Spleen (tissue), 11 donors: ENCODE measurements at regions not wholly inside any gene's neighbourhood (a gene's known extent, or its start where the extent isn't known, plus 50 kb on each side); places are given as distances from the start of the nearest gene placed in this dataset.
"Not testable (repeated sequence)": the region's sequence is repeated elsewhere in the genome, so short reads cannot be mapped to it uniquely, and the experiment has no call there.

ENCODE experiments used
- DNase-seq: peaks from one replicate; pipeline ENCODE4 v3.0.0-alpha.2; 2020
- H3K27ac ChIP-seq, 8 donors: fragments of 200-600 bp; sonication (generic) in 7 of 8; 1 replicate in 4 of 8; 2 replicates in 4 of 8; pipeline versions ENCODE4 v1.5.0 to v1.8.0; 2016 to 2021; ENCODE audit warnings: inconsistent platforms in 4 of 8, mild to moderate bottlenecking in 4 of 8, moderate library complexity in 1 of 8
- H3K27me3 ChIP-seq, 7 donors: fragments of 200-600 bp; sonication (generic) in 6 of 7; replicated peaks in 1 of 7; 1 replicate in 4 of 7; 2 replicates in 3 of 7; pipeline versions ENCODE4 v1.5.0 to v1.8.0; 2016 to 2021; ENCODE audit warnings: inconsistent platforms in 3 of 7, mild to moderate bottlenecking in 1 of 7
- H3K36me3 ChIP-seq, 6 donors: fragments of 200-600 bp; sonication (generic) in 5 of 6; 1 replicate in 4 of 6; 2 replicates in 2 of 6; pipeline versions ENCODE4 v1.5.0 to v1.8.0; 2016 to 2021; ENCODE audit warnings: inconsistent platforms in 2 of 6
- H3K4me1 ChIP-seq, 6 donors: fragments of 200-600 bp; sonication (generic) in 5 of 6; 1 replicate in 3 of 6; 2 replicates in 3 of 6; pipeline versions ENCODE4 v1.5.0 to v1.8.0; 2016 to 2021; ENCODE audit warnings: inconsistent platforms in 3 of 6
- H3K4me3 ChIP-seq, 8 donors: fragments of 200-600 bp; sonication (generic) in 7 of 8; 1 replicate in 4 of 8; 2 replicates in 4 of 8; pipeline versions ENCODE4 v1.5.0 to v1.8.0; 2016 to 2021; ENCODE audit warnings: inconsistent platforms in 4 of 8, mild to moderate bottlenecking in 4 of 8, moderate library complexity in 2 of 8
- H3K9me3 ChIP-seq, 8 donors: fragments of 200-600 bp; sonication (generic) in 7 of 8; 1 replicate in 4 of 8; 2 replicates in 4 of 8; pipeline versions ENCODE4 v1.5.0 to v1.8.0; 2016 to 2021; ENCODE audit warnings: inconsistent platforms in 4 of 8
- CTCF ChIP-seq, 11 experiments: fragments of 200-600 bp in 7 of 11; fragments of 450-650 bp in 4 of 11; sonication (generic) in 4 of 11; IDR thresholded peaks in 8 of 11; conservative IDR thresholded peaks in 3 of 11; 1 replicate in 7 of 11; 2 replicates in 4 of 11; pipeline versions ENCODE4 v1.4.0 to v1.8.0; 2016 to 2021; ENCODE audit warnings: antibody characterized with exemption in 11 of 11, inconsistent platforms in 4 of 11, mild to moderate bottlenecking in 1 of 11
- POLR2A ChIP-seq, 3 donors: fragments of 450-650 bp; IDR thresholded peaks; one replicate each; pipeline ENCODE4 v1.5.1; 2017; ENCODE audit warnings: antibody characterized with exemption in 3 of 3, mild to moderate bottlenecking in 1 of 3
- POLR2AphosphoS5 ChIP-seq, 3 donors: sonication (generic); formaldehyde crosslinking; IDR thresholded peaks; one replicate each; pipeline ENCODE4 v1.5.1; 2017; ENCODE audit warnings: antibody characterized with exemption in 3 of 3
- WGBS, 5 donors: extraction: QIAGEN DNeasy Blood & Tissue Kit in 3 of 5; methylation state at CpG; one replicate each; pipeline versions ENCODE4 v1.1.5 to v1.1.7; 2013 to 2018; 5-methylcytosine and 5-hydroxymethylcytosine counted together
- intact Hi-C: fragments of 100-400 bp; cut with DNase I; formaldehyde crosslinking; loops from one replicate; pipeline ENCODE4 v1.15.0; 2023; ENCODE audit warnings: low total_unique reads
- donor health status: healthy with polysubstance abuse.
- donor health status: DM: no; HTN: no; CAD: no; lungs with moderate emphysema.
- donor health status: DM: no; HTN: no; CAD: no.
- donor health status: Bipolar disorder and iron deficiency.
- donor health status: healthy.
- donor health status: DM: no; HTN: no; CAD: no.
- donor health status: DM: yes; HTN: yes; CAD: no.

- Histone ChIP-seq H3K4me3 (no peak overlapping the region), H3K4me1 (no peaks in the 10 kb centered on the region), H3K36me3 (no peaks in the 10 kb centered on the region), H3K9me3 (no peaks in the 10 kb centered on the region), H3K27ac (no peak overlapping the region), H3K27me3 (no peaks in the 10 kb centered on the region)
- TF ChIP-seq POLR2A (IDR thresholded peaks at IDR 0.05) (no peak), CTCF (IDR thresholded peaks at IDR 0.05 in 8 of 11, conservative IDR thresholded peaks at IDR 0.05 in 3 of 11) (no peak), POLR2AphosphoS5 (IDR thresholded peaks at IDR 0.05) (no peak)
- 53 to 71% (median 67%) methylated on average over 2 of the region's 2 CpGs for WGBS, 5 donors
- no peak for DNase-seq
- intact Hi-C loops = no loop called here
Observed at GRCh38 chr2:58401936-58402335, 160.8 kb upstream of the FANCL start.

- H3K4me1 ChIP-seq = no peaks in the 10 kb centered on the region
- no peaks in the 10 kb centered on the region for H3K36me3 ChIP-seq
- TF ChIP-seq POLR2A (IDR thresholded peaks at IDR 0.05) (no peak), POLR2AphosphoS5 (IDR thresholded peaks at IDR 0.05) (no peak), CTCF (IDR thresholded peaks at IDR 0.05 in 8 of 11, conservative IDR thresholded peaks at IDR 0.05 in 3 of 11) (no peak)
- H3K27me3 ChIP-seq = no peaks in the 10 kb centered on the region
- H3K4me3 ChIP-seq = no peak overlapping the region
- H3K9me3 ChIP-seq = no peaks in the 10 kb centered on the region
- no peak overlapping the region for H3K27ac ChIP-seq
- intact Hi-C loops = no loop called here
- no peak for DNase-seq
Observed at GRCh38 chr2:58398406-58398805, 157.3 kb upstream of the FANCL start.

- DNase-seq = no peak
- 96 to 100% (median 97%) methylated on average over 1 of the region's 1 CpG for WGBS, 5 donors
- Histone ChIP-seq H3K4me1 (no peaks in the 10 kb centered on the region), H3K9me3 (no peaks in the 10 kb centered on the region), H3K27ac (no peak overlapping the region), H3K4me3 (no peak overlapping the region), H3K27me3 (no peaks in the 10 kb centered on the region), H3K36me3 (no peaks in the 10 kb centered on the region)
- intact Hi-C loops = no loop called here
- no peak for TF ChIP-seq POLR2AphosphoS5 (IDR thresholded peaks at IDR 0.05)
- TF ChIP-seq POLR2A (IDR thresholded peaks at IDR 0.05) = no peak
- TF ChIP-seq CTCF (IDR thresholded peaks at IDR 0.05 in 8 of 11, conservative IDR thresholded peaks at IDR 0.05 in 3 of 11) = no peak
Observed at GRCh38 chr2:58387701-58388100, 146.6 kb upstream of the FANCL start.

- not testable (repeated sequence) for H3K36me3 ChIP-seq
- WGBS, 5 donors = 74 to 90% (median 83%) methylated on average over 10 to 13 of the region's 14 CpGs
Observed at GRCh38 chr2:58386904-58387303, 145.8 kb upstream of the FANCL start.

GRCh38 chr2:58378152-58378551 lies 137.0 kb upstream of the FANCL start:
- no peaks in the 10 kb centered on the region for H3K27me3 ChIP-seq
- intact Hi-C loops = no loop called here

More at GRCh38 chr2:58386904-58387303, 145.8 kb upstream of the FANCL start:
- H3K9me3 ChIP-seq, DNase-seq, H3K4me3 ChIP-seq, intact Hi-C loops, H3K27me3 ChIP-seq, H3K27ac ChIP-seq, H3K4me1 ChIP-seq: not testable (repeated sequence)

More at GRCh38 chr2:58378152-58378551, 137.0 kb upstream of the FANCL start:
- DNase-seq = no peak
- Histone ChIP-seq H3K4me1 (no peaks in the 10 kb centered on the region), H3K9me3 (peaks cover 0 to 7% (median 0%) of the 10 kb centered on the region in 8 donors), H3K36me3 (no peaks in the 10 kb centered on the region), H3K4me3 (no peak overlapping the region), H3K27ac (no peak overlapping the region)
- no peak for TF ChIP-seq POLR2A (IDR thresholded peaks at IDR 0.05)
- TF ChIP-seq CTCF (IDR thresholded peaks at IDR 0.05 in 8 of 11, conservative IDR thresholded peaks at IDR 0.05 in 3 of 11) = no peak
- no peak for TF ChIP-seq POLR2AphosphoS5 (IDR thresholded peaks at IDR 0.05)
- 90 to 97% (median 93%) methylated on average over 5 of the region's 5 CpGs for WGBS, 5 donors
